Neural cell (in vitro differentiated cells): ENCODE measurements at regions not wholly inside any gene's neighbourhood (a gene's known extent, or its start where the extent isn't known, plus 50 kb on each side); places are given as distances from the start of the nearest gene placed in this dataset.

ENCODE experiments used
- H2AFZ ChIP-seq: fragments of 200-600, 300-800 bp; sonication (generic), shearing (Covaris generic); 2 replicates; pipeline ENCODE4 v1.6.0; 2014; ENCODE audit warnings: low read depth, mild to moderate bottlenecking, antibody characterized with exemption, low read length, moderate library complexity
- H3F3A ChIP-seq: fragments of 200-600 bp; shearing (Covaris generic); 2 replicates; pipeline ENCODE4 v1.6.1; 2016; ENCODE audit warnings: mild to moderate bottlenecking, moderate library complexity, mixed read lengths, antibody characterized with exemption, low read length; ENCODE audit not compliant: insufficient read depth, poor library complexity, severe bottlenecking
- H3K27ac ChIP-seq: fragments of 200-600, 300-800 bp; sonication (generic), shearing (Covaris generic); 2 replicates; pipeline ENCODE4 v1.5.1; 2014; ENCODE audit warnings: mild to moderate bottlenecking, low read length, moderate library complexity
- H3K27me3 ChIP-seq: fragments of 300-800, 200-600 bp; sonication (generic), shearing (Covaris generic); 2 replicates; pipeline ENCODE4 v1.6.0; 2014; ENCODE audit warnings: mild to moderate bottlenecking, low read depth, low read length, moderate library complexity; ENCODE audit not compliant: insufficient read depth
- H3K36me3 ChIP-seq: fragments of 300-800, 200-600 bp; sonication (generic), shearing (Covaris generic); 2 replicates; pipeline ENCODE4 v1.5.1; 2014; ENCODE audit warnings: mild to moderate bottlenecking, antibody characterized with exemption, low read length, moderate library complexity; ENCODE audit not compliant: insufficient read depth
- H3K4me2 ChIP-seq: fragments of 300-800, 200-600 bp; sonication (generic), shearing (Covaris generic); 2 replicates; pipeline ENCODE4 v1.6.0; 2014; ENCODE audit warnings: mild to moderate bottlenecking, low read length
- H3K4me3 ChIP-seq: fragments of 300-800, 200-600 bp; sonication (generic), shearing (Covaris generic); 2 replicates; pipeline ENCODE4 v1.5.1; 2014; ENCODE audit warnings: mild to moderate bottlenecking, low read length, moderate library complexity
- H3K79me2 ChIP-seq: fragments of 200-600 bp; shearing (Covaris generic); replicated peaks from 2 replicates; pipeline ENCODE4 v1.6.0; 2014; ENCODE audit warnings: mild to moderate bottlenecking, low read length, moderate library complexity; ENCODE audit not compliant: insufficient read depth
- H3K9ac ChIP-seq: fragments of 300-800, 200-600 bp; sonication (generic), shearing (Covaris generic); 2 replicates; pipeline ENCODE4 v1.6.1; 2016; ENCODE audit warnings: mild to moderate bottlenecking, low read length, mixed read lengths
- H3K9me2 ChIP-seq: fragments of 200-600 bp; shearing (Covaris generic); 2 replicates; pipeline ENCODE4 v1.6.1; 2016; ENCODE audit warnings: mild to moderate bottlenecking, low read length, mixed read lengths; ENCODE audit not compliant: insufficient read depth
- H3K9me3 ChIP-seq: fragments of 200-600, 300-800 bp; sonication (generic), shearing (Covaris generic); 2 replicates; pipeline ENCODE4 v1.6.1; 2016; ENCODE audit warnings: mild to moderate bottlenecking, mixed run types, low read length, moderate library complexity, mixed read lengths
- H4K20me1 ChIP-seq: fragments of 200-600 bp; shearing (Covaris generic); 2 replicates; pipeline ENCODE4 v1.6.1; 2016; ENCODE audit warnings: mild to moderate bottlenecking, mixed run types; ENCODE audit not compliant: insufficient read depth
- EP300 ChIP-seq: fragments of 450-650 bp; conservative IDR thresholded peaks from 2 replicates; pipeline ENCODE4 v1.6.1; 2014; ENCODE audit warnings: antibody characterized with exemption, mild to moderate bottlenecking, moderate library complexity; ENCODE audit not compliant: poor library complexity, severe bottlenecking
- EZH2 ChIP-seq: fragments of 200-600, 300-800 bp; shearing (Covaris generic), sonication (generic); IDR thresholded peaks from 2 replicates; pipeline ENCODE4 v1.6.1; 2014; ENCODE audit warnings: antibody characterized with exemption, low read length, borderline replicate concordance, mild to moderate bottlenecking; ENCODE audit not compliant: insufficient read depth, poor library complexity, severe bottlenecking
- MXI1 ChIP-seq: fragments of 450-650 bp; conservative IDR thresholded peaks from 2 replicates; pipeline ENCODE4 v1.6.1; 2014; ENCODE audit warnings: antibody characterized with exemption, mild to moderate bottlenecking; ENCODE audit not compliant: poor library complexity, severe bottlenecking
- POLR2AphosphoS5 ChIP-seq: IDR thresholded peaks from 2 replicates; pipeline ENCODE4 v1.6.1; 2012
- RAD21 ChIP-seq: fragments of 450-650 bp; conservative IDR thresholded peaks from 2 replicates; pipeline ENCODE4 v1.6.1; 2014; ENCODE audit warnings: antibody characterized with exemption, mild to moderate bottlenecking, moderate library complexity
- SMC3 ChIP-seq: fragments of 450-650 bp; conservative IDR thresholded peaks from 2 replicates; pipeline ENCODE4 v1.6.1; 2014; ENCODE audit warnings: antibody characterized with exemption, mild to moderate bottlenecking, moderate library complexity; ENCODE audit not compliant: poor library complexity
- TAF1 ChIP-seq: IDR thresholded peaks from 2 replicates; pipeline ENCODE4 v1.6.1; 2012; ENCODE audit warnings: low read depth
- TF ChIP-seq, protein P1 (sequence below): fragments of 450-650 bp; IDR thresholded peaks from 2 replicates; pipeline ENCODE4 v1.5.1; 2014; ENCODE audit warnings: antibody characterized with exemption, mild to moderate bottlenecking, moderate library complexity; ENCODE audit not compliant: poor library complexity, severe bottlenecking
- TF ChIP-seq, protein P2 (sequence below): IDR thresholded peaks from 2 replicates; pipeline ENCODE4 v1.6.1; 2012; ENCODE audit warnings: borderline replicate concordance

DNA sequence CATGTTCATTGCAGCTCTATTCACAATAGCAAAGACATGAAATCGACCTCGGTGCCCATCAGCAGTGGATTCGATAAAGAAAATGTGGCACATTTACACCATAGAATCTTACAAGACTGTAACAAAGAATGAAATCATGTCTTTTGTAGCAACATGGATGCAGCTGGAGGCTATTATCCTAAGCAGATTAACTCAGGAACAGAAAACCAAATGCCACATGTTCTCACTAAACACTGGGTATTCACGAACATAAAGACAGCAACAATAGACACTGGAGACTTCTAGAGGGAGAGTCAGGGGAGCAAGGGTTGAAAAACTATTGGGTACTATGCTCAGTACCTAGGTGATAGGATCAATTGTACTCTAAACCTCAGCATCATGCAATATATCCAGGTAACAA lies 180.5 kb downstream of the PPP1R2C start:
- Histone ChIP-seq H3K79me2 (no peaks in the 10 kb centered on the region), H3K27me3 (no peaks in the 10 kb centered on the region), H3K27ac (no peak overlapping the region), H4K20me1 (no peaks in the 10 kb centered on the region), H3K9ac (no peak overlapping the region), H2AFZ (no peak overlapping the region), H3K36me3 (no peaks in the 10 kb centered on the region), H3F3A (no peaks in the 10 kb centered on the region), H3K4me2 (no peak overlapping the region), H3K4me3 (no peak overlapping the region), H3K9me3 (no peaks in the 10 kb centered on the region), H3K9me2 (no peaks in the 10 kb centered on the region)
- TF ChIP-seq SMC3 = no peak
- TF ChIP-seq TAF1 = no peak
- TF ChIP-seq, protein P1, sequence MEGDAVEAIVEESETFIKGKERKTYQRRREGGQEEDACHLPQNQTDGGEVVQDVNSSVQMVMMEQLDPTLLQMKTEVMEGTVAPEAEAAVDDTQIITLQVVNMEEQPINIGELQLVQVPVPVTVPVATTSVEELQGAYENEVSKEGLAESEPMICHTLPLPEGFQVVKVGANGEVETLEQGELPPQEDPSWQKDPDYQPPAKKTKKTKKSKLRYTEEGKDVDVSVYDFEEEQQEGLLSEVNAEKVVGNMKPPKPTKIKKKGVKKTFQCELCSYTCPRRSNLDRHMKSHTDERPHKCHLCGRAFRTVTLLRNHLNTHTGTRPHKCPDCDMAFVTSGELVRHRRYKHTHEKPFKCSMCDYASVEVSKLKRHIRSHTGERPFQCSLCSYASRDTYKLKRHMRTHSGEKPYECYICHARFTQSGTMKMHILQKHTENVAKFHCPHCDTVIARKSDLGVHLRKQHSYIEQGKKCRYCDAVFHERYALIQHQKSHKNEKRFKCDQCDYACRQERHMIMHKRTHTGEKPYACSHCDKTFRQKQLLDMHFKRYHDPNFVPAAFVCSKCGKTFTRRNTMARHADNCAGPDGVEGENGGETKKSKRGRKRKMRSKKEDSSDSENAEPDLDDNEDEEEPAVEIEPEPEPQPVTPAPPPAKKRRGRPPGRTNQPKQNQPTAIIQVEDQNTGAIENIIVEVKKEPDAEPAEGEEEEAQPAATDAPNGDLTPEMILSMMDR = no peak
- no peak for TF ChIP-seq POLR2AphosphoS5
- TF ChIP-seq, protein P2, sequence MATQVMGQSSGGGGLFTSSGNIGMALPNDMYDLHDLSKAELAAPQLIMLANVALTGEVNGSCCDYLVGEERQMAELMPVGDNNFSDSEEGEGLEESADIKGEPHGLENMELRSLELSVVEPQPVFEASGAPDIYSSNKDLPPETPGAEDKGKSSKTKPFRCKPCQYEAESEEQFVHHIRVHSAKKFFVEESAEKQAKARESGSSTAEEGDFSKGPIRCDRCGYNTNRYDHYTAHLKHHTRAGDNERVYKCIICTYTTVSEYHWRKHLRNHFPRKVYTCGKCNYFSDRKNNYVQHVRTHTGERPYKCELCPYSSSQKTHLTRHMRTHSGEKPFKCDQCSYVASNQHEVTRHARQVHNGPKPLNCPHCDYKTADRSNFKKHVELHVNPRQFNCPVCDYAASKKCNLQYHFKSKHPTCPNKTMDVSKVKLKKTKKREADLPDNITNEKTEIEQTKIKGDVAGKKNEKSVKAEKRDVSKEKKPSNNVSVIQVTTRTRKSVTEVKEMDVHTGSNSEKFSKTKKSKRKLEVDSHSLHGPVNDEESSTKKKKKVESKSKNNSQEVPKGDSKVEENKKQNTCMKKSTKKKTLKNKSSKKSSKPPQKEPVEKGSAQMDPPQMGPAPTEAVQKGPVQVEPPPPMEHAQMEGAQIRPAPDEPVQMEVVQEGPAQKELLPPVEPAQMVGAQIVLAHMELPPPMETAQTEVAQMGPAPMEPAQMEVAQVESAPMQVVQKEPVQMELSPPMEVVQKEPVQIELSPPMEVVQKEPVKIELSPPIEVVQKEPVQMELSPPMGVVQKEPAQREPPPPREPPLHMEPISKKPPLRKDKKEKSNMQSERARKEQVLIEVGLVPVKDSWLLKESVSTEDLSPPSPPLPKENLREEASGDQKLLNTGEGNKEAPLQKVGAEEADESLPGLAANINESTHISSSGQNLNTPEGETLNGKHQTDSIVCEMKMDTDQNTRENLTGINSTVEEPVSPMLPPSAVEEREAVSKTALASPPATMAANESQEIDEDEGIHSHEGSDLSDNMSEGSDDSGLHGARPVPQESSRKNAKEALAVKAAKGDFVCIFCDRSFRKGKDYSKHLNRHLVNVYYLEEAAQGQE = no peak
- no peak for TF ChIP-seq MXI1
- no peak for TF ChIP-seq EP300
- no peak for TF ChIP-seq EZH2

DNA sequence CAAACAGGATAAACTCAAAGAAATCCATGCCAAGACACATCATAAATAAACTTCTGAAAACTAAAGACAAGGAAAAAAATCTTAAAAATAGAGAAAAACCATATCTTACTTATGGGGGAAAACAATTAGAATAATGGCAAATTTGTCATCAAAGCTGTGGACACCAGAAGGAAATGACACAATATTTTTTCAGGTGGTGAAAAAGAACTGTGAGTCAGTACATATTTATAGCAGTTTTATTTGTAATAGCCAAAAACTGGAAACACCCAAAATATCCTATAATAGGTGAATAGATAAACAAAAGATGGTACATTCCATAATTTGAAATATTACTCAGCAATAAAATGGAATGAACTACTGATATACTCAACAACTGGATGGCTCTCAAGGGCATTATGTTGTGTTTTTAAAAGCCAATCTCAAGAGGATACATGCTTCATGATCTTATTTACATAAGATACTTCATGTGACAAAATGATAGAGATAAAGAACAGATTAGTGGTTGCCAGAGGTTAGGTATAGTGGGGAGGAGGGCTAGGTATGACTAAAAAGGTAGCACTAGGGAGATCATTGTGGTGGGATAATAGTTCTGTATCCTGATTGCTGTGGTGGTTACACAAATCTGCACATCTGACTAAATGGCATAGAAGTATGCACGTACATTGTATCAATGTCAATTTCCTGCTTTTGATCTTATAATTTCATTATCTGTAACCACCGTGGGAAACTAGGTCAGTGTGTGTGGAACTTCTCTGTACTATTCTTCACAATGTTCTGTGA lies 191.9 kb downstream of the PPP1R2C start:
- Histone ChIP-seq H3K9me2 (no peaks in the 10 kb centered on the region), H3K4me3 (no peak overlapping the region), H3K79me2 (no peaks in the 10 kb centered on the region), H2AFZ (no peak overlapping the region), H4K20me1 (no peaks in the 10 kb centered on the region), H3K9ac (no peak overlapping the region), H3K9me3 (no peaks in the 10 kb centered on the region), H3K27ac (no peak overlapping the region), H3F3A (no peaks in the 10 kb centered on the region), H3K27me3 (no peaks in the 10 kb centered on the region), H3K4me2 (no peak overlapping the region), H3K36me3 (no peaks in the 10 kb centered on the region)
- no peak for TF ChIP-seq EP300
- no peak for TF ChIP-seq RAD21
- TF ChIP-seq MXI1 = no peak
- TF ChIP-seq SMC3 = no peak
- no peak for TF ChIP-seq EZH2
- TF ChIP-seq POLR2AphosphoS5 = no peak
- TF ChIP-seq, protein P2 = no peak
- TF ChIP-seq TAF1 = no peak
- TF ChIP-seq, protein P1 = no peak
